Parathyroid adenoma (tissue), 2 donors: ENCODE measurements at regions not wholly inside any gene's neighbourhood (a gene's known extent, or its start where the extent isn't known, plus 50 kb on each side); places are given as distances from the start of the nearest gene placed in this dataset.

Source experiments
- H2AFZ ChIP-seq: fragments of 300-600 bp; sonication (generic); one replicate; pipeline ENCODE4 v1.7.0; 2017; ENCODE audit warnings: antibody characterized with exemption, mild to moderate bottlenecking
- H3K27ac ChIP-seq: fragments of 300-600 bp; sonication (generic); one replicate; pipeline ENCODE4 v1.7.0; 2017
- H3K27me3 ChIP-seq: fragments of 300-600 bp; sonication (generic); one replicate; pipeline ENCODE4 v1.7.0; 2017; ENCODE audit warnings: low read length; ENCODE audit not compliant: control insufficient read depth, insufficient read depth
- H3K36me3 ChIP-seq: fragments of 300-600 bp; sonication (generic); one replicate; pipeline ENCODE4 v1.7.0; 2017; ENCODE audit warnings: low read length; ENCODE audit not compliant: control insufficient read depth, insufficient read depth
- H3K4me1 ChIP-seq: fragments of 300-600 bp; sonication (generic); one replicate; pipeline ENCODE4 v1.7.0; 2017; ENCODE audit warnings: control low read depth
- H3K4me2 ChIP-seq: fragments of 300-600 bp; sonication (generic); one replicate; pipeline ENCODE4 v1.7.0; 2017; ENCODE audit warnings: low read length
- H3K4me3 ChIP-seq: fragments of 300-600 bp; sonication (generic); one replicate; pipeline ENCODE4 v1.7.0; 2017; ENCODE audit warnings: low read depth, low read length
- H3K79me2 ChIP-seq: fragments of 300-600 bp; sonication (generic); one replicate; pipeline ENCODE4 v1.7.0; 2017; ENCODE audit warnings: control low read depth
- H3K9ac ChIP-seq: fragments of 300-600 bp; sonication (generic); one replicate; pipeline ENCODE4 v1.7.0; 2017; ENCODE audit warnings: mild to moderate bottlenecking
- H3K9me3 ChIP-seq: fragments of 300-600 bp; sonication (generic); one replicate; pipeline ENCODE4 v1.7.0; 2017; ENCODE audit warnings: low read length; ENCODE audit not compliant: control insufficient read depth
- TF ChIP-seq, protein P1 (sequence below): fragments of 300-600 bp; sonication (generic); IDR thresholded peaks from one replicate; pipeline ENCODE4 v1.7.0; 2017; ENCODE audit warnings: antibody characterized with exemption, mild to moderate bottlenecking
- donor health status: primary hyperparathyroidism.

DNA sequence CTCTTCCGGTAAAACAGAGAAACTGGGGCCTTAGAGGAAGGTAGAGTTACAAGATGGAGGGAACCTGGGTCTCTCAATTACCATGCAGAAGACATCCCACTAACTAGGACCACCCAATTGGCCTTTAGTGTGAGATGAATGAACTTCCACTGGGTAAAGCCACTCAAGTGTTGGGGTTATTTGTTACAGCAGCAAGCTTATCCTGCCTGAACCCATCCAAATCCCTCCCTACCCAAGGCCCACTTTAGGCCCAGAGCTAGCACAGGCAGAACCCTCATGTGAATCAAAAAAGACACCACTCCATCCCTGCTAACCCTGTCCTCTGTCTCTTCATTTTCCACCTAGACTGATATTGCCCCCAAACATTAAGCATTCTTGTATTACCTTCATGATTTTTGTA lies 746.7 kb upstream of the TBX3 start:
- no peaks in the 10 kb centered on the region for H3K9me3 ChIP-seq
- H3K79me2 ChIP-seq = no peaks in the 10 kb centered on the region
- no peaks in the 10 kb centered on the region for H3K4me1 ChIP-seq
- TF ChIP-seq, protein P1, sequence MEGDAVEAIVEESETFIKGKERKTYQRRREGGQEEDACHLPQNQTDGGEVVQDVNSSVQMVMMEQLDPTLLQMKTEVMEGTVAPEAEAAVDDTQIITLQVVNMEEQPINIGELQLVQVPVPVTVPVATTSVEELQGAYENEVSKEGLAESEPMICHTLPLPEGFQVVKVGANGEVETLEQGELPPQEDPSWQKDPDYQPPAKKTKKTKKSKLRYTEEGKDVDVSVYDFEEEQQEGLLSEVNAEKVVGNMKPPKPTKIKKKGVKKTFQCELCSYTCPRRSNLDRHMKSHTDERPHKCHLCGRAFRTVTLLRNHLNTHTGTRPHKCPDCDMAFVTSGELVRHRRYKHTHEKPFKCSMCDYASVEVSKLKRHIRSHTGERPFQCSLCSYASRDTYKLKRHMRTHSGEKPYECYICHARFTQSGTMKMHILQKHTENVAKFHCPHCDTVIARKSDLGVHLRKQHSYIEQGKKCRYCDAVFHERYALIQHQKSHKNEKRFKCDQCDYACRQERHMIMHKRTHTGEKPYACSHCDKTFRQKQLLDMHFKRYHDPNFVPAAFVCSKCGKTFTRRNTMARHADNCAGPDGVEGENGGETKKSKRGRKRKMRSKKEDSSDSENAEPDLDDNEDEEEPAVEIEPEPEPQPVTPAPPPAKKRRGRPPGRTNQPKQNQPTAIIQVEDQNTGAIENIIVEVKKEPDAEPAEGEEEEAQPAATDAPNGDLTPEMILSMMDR = no peak
- H2AFZ ChIP-seq = no peak overlapping the region
- no peaks in the 10 kb centered on the region for H3K27me3 ChIP-seq
- no peak overlapping the region for H3K27ac ChIP-seq
- H3K36me3 ChIP-seq = no peaks in the 10 kb centered on the region
- H3K4me3 ChIP-seq = no peak overlapping the region
- no peak overlapping the region for H3K9ac ChIP-seq
- H3K4me2 ChIP-seq = no peak overlapping the region

GRCh38 chr12:115426732-115427131 lies 742.8 kb upstream of the TBX3 start:
- no peaks in the 10 kb centered on the region for H3K79me2 ChIP-seq
- no peak overlapping the region for H3K4me2 ChIP-seq
- no peaks in the 10 kb centered on the region for H3K27me3 ChIP-seq
- TF ChIP-seq, protein P1 = no peak
- H3K27ac ChIP-seq = no peak overlapping the region
- no peak overlapping the region for H2AFZ ChIP-seq
- H3K9ac ChIP-seq = no peak overlapping the region
- H3K4me3 ChIP-seq = no peak overlapping the region
- H3K9me3 ChIP-seq = no peaks in the 10 kb centered on the region
- H3K36me3 ChIP-seq = no peaks in the 10 kb centered on the region
- no peaks in the 10 kb centered on the region for H3K4me1 ChIP-seq

- Histone ChIP-seq H3K4me2 (no peak overlapping the region), H3K9me3 (no peaks in the 10 kb centered on the region), H3K4me3 (no peak overlapping the region), H2AFZ (no peak overlapping the region), H3K27me3 (no peaks in the 10 kb centered on the region), H3K36me3 (no peaks in the 10 kb centered on the region), H3K27ac (no peak overlapping the region), H3K4me1 (no peaks in the 10 kb centered on the region), H3K79me2 (no peaks in the 10 kb centered on the region), H3K9ac (no peak overlapping the region)
- TF ChIP-seq, protein P1 = no peak
Observed at GRCh38 chr12:115424003-115424402, 740.0 kb upstream of the TBX3 start.

DNA sequence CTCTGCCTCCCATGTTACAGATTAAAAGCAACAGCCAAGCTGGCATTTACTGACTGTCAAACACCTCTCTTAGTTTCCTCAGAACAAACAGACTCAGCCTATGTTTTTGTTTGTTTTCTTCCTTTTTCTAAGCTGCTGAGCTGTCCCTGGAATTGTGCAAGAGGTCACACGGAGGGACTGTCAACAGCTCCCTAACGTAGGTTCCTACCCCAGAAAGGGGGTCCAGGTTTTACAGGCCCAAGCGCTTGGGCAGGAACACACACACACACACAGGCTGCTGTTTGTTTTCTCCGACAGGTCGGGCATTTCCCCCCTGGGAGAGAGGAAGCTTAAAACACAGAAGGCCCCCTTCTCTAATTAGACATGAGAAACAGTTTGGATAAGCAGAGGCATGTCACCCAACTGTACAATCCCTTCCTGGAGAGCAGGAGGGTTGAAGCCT lies 739.6 kb upstream of the TBX3 start:
- Histone ChIP-seq H3K9me3 (no peaks in the 10 kb centered on the region), H3K79me2 (no peaks in the 10 kb centered on the region), H2AFZ (no peak overlapping the region), H3K4me2 (no peak overlapping the region), H3K4me1 (no peaks in the 10 kb centered on the region), H3K4me3 (no peak overlapping the region), H3K27me3 (no peaks in the 10 kb centered on the region), H3K9ac (no peak overlapping the region), H3K27ac (no peak overlapping the region), H3K36me3 (no peaks in the 10 kb centered on the region)
- TF ChIP-seq, protein P1 = no peak

- H3K36me3 ChIP-seq = no peaks in the 10 kb centered on the region
- H3K79me2 ChIP-seq = no peaks in the 10 kb centered on the region
- no peaks in the 10 kb centered on the region for H3K27me3 ChIP-seq
- H3K9ac ChIP-seq = no peak overlapping the region
- H3K9me3 ChIP-seq = no peaks in the 10 kb centered on the region
- TF ChIP-seq, protein P1 = no peak
- H3K4me3 ChIP-seq = no peak overlapping the region
- no peak overlapping the region for H3K27ac ChIP-seq
- no peak overlapping the region for H2AFZ ChIP-seq
- H3K4me1 ChIP-seq = no peaks in the 10 kb centered on the region
- no peak overlapping the region for H3K4me2 ChIP-seq
Observed at GRCh38 chr12:115422845-115423545, 739.0 kb upstream of the TBX3 start.
